H9 (cell line): ENCODE measurements at regions not wholly inside any gene's neighbourhood (a gene's known extent, or its start where the extent isn't known, plus 50 kb on each side); places are given as distances from the start of the nearest gene placed in this dataset.

Experiments used
- DNase-seq: peaks from one replicate; pipeline ENCODE4 v3.0.0-alpha.2; 2017
- H2AFZ ChIP-seq: one replicate; pipeline ENCODE4 v1.6.1; 2013; ENCODE audit warnings: mild to moderate bottlenecking, low read length, control low read depth, moderate library complexity
- H2AK5ac ChIP-seq: 2 replicates; pipeline ENCODE4 v1.6.1; 2013; ENCODE audit warnings: low read length, control low read depth, mixed read lengths; ENCODE audit not compliant: insufficient read length
- H2BK120ac ChIP-seq: one replicate; pipeline ENCODE4 v1.6.1; 2013; ENCODE audit warnings: low read depth, mild to moderate bottlenecking, low read length, control low read depth, inconsistent platforms; ENCODE audit not compliant: poor library complexity, severe bottlenecking
- H2BK12ac ChIP-seq: 2 replicates; pipeline ENCODE4 v1.6.1; 2013; ENCODE audit warnings: low read length, control low read depth, mixed read lengths, low read depth; ENCODE audit not compliant: insufficient read length
- H2BK15ac ChIP-seq: 2 replicates; pipeline ENCODE4 v1.6.1; 2013; ENCODE audit warnings: low read depth, low read length, control low read depth
- H2BK20ac ChIP-seq: one replicate; pipeline ENCODE4 v1.6.1; 2013; ENCODE audit warnings: low read depth, mild to moderate bottlenecking, low read length, control low read depth, inconsistent platforms; ENCODE audit not compliant: poor library complexity, severe bottlenecking
- H2BK5ac ChIP-seq: 2 replicates; pipeline ENCODE4 v1.6.1; 2013; ENCODE audit warnings: low read length, control low read depth, mixed read lengths; ENCODE audit not compliant: insufficient read length
- H3K14ac ChIP-seq: 2 replicates; pipeline ENCODE4 v1.6.1; 2013; ENCODE audit warnings: low read length, control low read depth; ENCODE audit not compliant: insufficient read depth
- H3K18ac ChIP-seq: 2 replicates; pipeline ENCODE4 v1.6.1; 2013; ENCODE audit warnings: low read depth, mild to moderate bottlenecking, mixed read lengths, low read length, control low read depth; ENCODE audit not compliant: insufficient read length
- H3K23ac ChIP-seq: 2 replicates; pipeline ENCODE4 v1.6.1; 2013; ENCODE audit warnings: low read length, control low read depth, mixed read lengths, low read depth; ENCODE audit not compliant: insufficient read length
- H3K23me2 ChIP-seq: 2 replicates; pipeline ENCODE4 v1.6.1; 2013; ENCODE audit warnings: low read depth, mild to moderate bottlenecking, mixed read lengths, low read length, control low read depth; ENCODE audit not compliant: insufficient read length, poor library complexity, severe bottlenecking
- H3K27ac ChIP-seq: 2 replicates; pipeline ENCODE4 v1.5.1; 2013; ENCODE audit warnings: low read length, control low read depth, mixed read lengths, low read depth; ENCODE audit not compliant: insufficient read length
- H3K27me3 ChIP-seq: 2 replicates; pipeline ENCODE4 v1.6.1; 2013; ENCODE audit warnings: low read length, control low read depth, inconsistent platforms; ENCODE audit not compliant: insufficient read depth
- H3K4ac ChIP-seq: 2 replicates; pipeline ENCODE4 v1.6.1; 2013; ENCODE audit warnings: low read depth, mild to moderate bottlenecking, control low read depth, inconsistent platforms, low read length, moderate library complexity
- H3K4me1 ChIP-seq: 2 replicates; pipeline ENCODE4 v1.6.1; 2013; ENCODE audit warnings: low read length, control low read depth, inconsistent platforms; ENCODE audit not compliant: insufficient read depth
- H3K4me2 ChIP-seq: 2 replicates; pipeline ENCODE4 v1.6.1; 2013; ENCODE audit warnings: low read length, control low read depth, mixed read lengths; ENCODE audit not compliant: insufficient read length, insufficient read depth
- H3K56ac ChIP-seq: 2 replicates; pipeline ENCODE4 v1.6.1; 2013; ENCODE audit warnings: low read depth, mild to moderate bottlenecking, mixed read lengths, low read length, control low read depth; ENCODE audit not compliant: insufficient read length
- H3K79me1 ChIP-seq: 2 replicates; pipeline ENCODE4 v1.6.1; 2013; ENCODE audit warnings: low read depth, mild to moderate bottlenecking, moderate library complexity, low read length, control low read depth, inconsistent platforms; ENCODE audit not compliant: insufficient read depth, poor library complexity, severe bottlenecking
- H3K79me2 ChIP-seq: 2 replicates; pipeline ENCODE4 v1.6.1; 2013; ENCODE audit warnings: low read length, control low read depth, inconsistent platforms; ENCODE audit not compliant: insufficient read depth
- H3K9ac ChIP-seq: 2 replicates; pipeline ENCODE4 v1.6.1; 2013; ENCODE audit warnings: low read length, control low read depth, mixed read lengths; ENCODE audit not compliant: insufficient read length; ENCODE audit errors: extremely low read depth
- H3K9me3 ChIP-seq: one replicate; pipeline ENCODE4 v1.6.1; 2013; ENCODE audit warnings: low read depth, low read length, inconsistent platforms; ENCODE audit not compliant: control insufficient read depth
- H3T11ph ChIP-seq: one replicate; pipeline ENCODE4 v1.6.1; 2013; ENCODE audit warnings: mild to moderate bottlenecking, low read length, control low read depth, inconsistent platforms
- H4K20me1 ChIP-seq: one replicate; pipeline ENCODE4 v1.6.1; 2013; ENCODE audit not compliant: control insufficient read depth, insufficient read length, insufficient read depth
- H4K5ac ChIP-seq: 2 replicates; pipeline ENCODE4 v1.6.1; 2013; ENCODE audit warnings: low read depth, mild to moderate bottlenecking, mixed read lengths, low read length, control low read depth; ENCODE audit not compliant: insufficient read length
- H4K8ac ChIP-seq: replicated peaks from 2 replicates; pipeline ENCODE4 v1.6.1; 2013; ENCODE audit warnings: low read length, control low read depth, mixed read lengths, low read depth; ENCODE audit not compliant: insufficient read length
- H4K91ac ChIP-seq: 2 replicates; pipeline ENCODE4 v1.6.1; 2013; ENCODE audit warnings: low read depth, mild to moderate bottlenecking, moderate library complexity, mixed read lengths, low read length, control low read depth; ENCODE audit not compliant: insufficient read length
- H3K27ac Mint-ChIP-seq, 3 experiments: 2 replicates in 2 of 3; 3 replicates in 1 of 3; pipeline ENCODE4 v1.8.0; 2020 to 2021; ENCODE audit warnings: mixed read lengths in 3 of 3, mild to moderate bottlenecking in 1 of 3, moderate library complexity in 1 of 3
- H3K27me3 Mint-ChIP-seq: 2 replicates; pipeline ENCODE4 v1.8.0; 2021; ENCODE audit warnings: low read depth, mild to moderate bottlenecking, moderate library complexity, mixed read lengths
- H3K36me3 Mint-ChIP-seq, 3 experiments: 2 replicates in 2 of 3; 3 replicates in 1 of 3; pipeline ENCODE4 v1.8.0; 2020 to 2021; ENCODE audit warnings: low read depth in 3 of 3, mixed read lengths in 3 of 3; ENCODE audit not compliant: insufficient read depth in 1 of 3
- H3K4me1 Mint-ChIP-seq, 2 experiments: 2 replicates each; pipeline ENCODE4 v1.8.0; 2020; ENCODE audit warnings: mixed read lengths in 2 of 2
- H3K4me3 Mint-ChIP-seq, 2 experiments: 2 replicates in 1 of 2; 3 replicates in 1 of 2; pipeline ENCODE4 v1.8.0; 2020 to 2021; ENCODE audit warnings: mild to moderate bottlenecking in 2 of 2, mixed read lengths in 2 of 2, moderate library complexity in 1 of 2
- H3K9me3 Mint-ChIP-seq, 2 experiments: 2 replicates in 1 of 2; 3 replicates in 1 of 2; pipeline ENCODE4 v1.8.0; 2020; ENCODE audit warnings: mild to moderate bottlenecking in 2 of 2, mixed read lengths in 2 of 2, moderate library complexity in 1 of 2
- WGBS: extraction: QIAGEN DNeasy Blood & Tissue Kit; methylation state at CpG from one replicate; pipeline ENCODE4 v1.1.7; 2013; ENCODE audit warnings: missing lambda C conversion rate, low lambda C conversion rate, mixed read lengths; ENCODE audit not compliant: insufficient read length; ENCODE audit errors: extremely low coverage; 5-methylcytosine and 5-hydroxymethylcytosine counted together
- TF ChIP-seq, protein P1 (sequence below): fragments of 200-600 bp; sonication (generic); conservative IDR thresholded peaks from 3 replicates; pipeline ENCODE4 v1.8.0; 2021; ENCODE audit warnings: antibody characterized with exemption, mild to moderate bottlenecking

DNA sequence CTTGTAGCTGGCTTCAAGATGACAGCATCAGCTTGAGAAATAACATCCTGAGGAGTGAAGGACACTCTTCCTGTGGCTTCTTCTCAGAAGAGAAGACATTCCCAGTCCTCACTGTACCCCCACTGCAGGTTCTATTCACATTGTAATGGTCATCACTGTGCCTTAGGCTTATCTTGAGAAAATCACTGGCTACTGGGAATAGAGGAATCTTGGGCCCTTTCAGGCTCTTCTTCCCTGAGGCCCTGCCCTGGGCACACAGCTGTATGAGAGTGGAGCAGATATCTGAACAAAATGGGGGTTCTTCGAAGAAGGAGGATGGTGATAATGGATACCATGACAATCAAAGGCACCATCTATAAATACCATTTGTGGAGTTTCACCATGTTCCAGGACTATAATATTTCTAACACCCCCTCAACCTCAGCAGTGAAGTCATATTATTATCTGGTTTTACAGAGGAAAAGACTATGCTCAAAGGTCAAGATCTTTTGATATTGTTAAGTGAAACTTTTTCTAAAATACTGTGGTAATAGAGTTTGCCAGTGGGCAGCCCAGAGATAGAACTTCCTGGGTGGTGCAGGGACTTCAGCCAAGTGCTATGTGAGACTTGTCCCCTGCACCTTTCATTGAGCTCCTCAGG lies 143.1 kb upstream of the KCNE2 start:
- Histone ChIP-seq H3K18ac (no peak overlapping the region), H3K4ac (no peak overlapping the region), H3T11ph (no peak overlapping the region), H4K91ac (no peak overlapping the region), H2BK15ac (no peak overlapping the region), H2BK20ac (no peak overlapping the region), H4K5ac (no peak overlapping the region), H3K9me3 (no peaks in the 10 kb centered on the region), H3K4me2 (no peak overlapping the region), H3K79me1 (no peaks in the 10 kb centered on the region), H2AFZ (no peak overlapping the region), H3K4me1 (no peaks in the 10 kb centered on the region), H4K20me1 (no peaks in the 10 kb centered on the region), H4K8ac (no peak overlapping the region), H3K23me2 (no peaks in the 10 kb centered on the region), H2BK120ac (no peak overlapping the region), H3K27me3 (no peaks in the 10 kb centered on the region), H3K9ac (no peak overlapping the region), H2BK12ac (no peak overlapping the region), H3K79me2 (no peaks in the 10 kb centered on the region), H3K27ac (no peak overlapping the region), H2BK5ac (no peak overlapping the region), H3K23ac (no peak overlapping the region), H3K56ac (no peak overlapping the region), H2AK5ac (no peak overlapping the region), H3K14ac (no peak overlapping the region)
- H3K9me3 Mint-ChIP-seq: no peaks in the 10 kb centered on the region; a peak in 1 of 5 replicates
- no peak for DNase-seq
- H3K4me1 Mint-ChIP-seq: peaks cover 12 to 13% of the 10 kb centered on the region in 2 experiments
- TF ChIP-seq, protein P1, sequence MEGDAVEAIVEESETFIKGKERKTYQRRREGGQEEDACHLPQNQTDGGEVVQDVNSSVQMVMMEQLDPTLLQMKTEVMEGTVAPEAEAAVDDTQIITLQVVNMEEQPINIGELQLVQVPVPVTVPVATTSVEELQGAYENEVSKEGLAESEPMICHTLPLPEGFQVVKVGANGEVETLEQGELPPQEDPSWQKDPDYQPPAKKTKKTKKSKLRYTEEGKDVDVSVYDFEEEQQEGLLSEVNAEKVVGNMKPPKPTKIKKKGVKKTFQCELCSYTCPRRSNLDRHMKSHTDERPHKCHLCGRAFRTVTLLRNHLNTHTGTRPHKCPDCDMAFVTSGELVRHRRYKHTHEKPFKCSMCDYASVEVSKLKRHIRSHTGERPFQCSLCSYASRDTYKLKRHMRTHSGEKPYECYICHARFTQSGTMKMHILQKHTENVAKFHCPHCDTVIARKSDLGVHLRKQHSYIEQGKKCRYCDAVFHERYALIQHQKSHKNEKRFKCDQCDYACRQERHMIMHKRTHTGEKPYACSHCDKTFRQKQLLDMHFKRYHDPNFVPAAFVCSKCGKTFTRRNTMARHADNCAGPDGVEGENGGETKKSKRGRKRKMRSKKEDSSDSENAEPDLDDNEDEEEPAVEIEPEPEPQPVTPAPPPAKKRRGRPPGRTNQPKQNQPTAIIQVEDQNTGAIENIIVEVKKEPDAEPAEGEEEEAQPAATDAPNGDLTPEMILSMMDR: no peak
- no CpG with 5 or more reads among the region's 1 CpG for WGBS
- H3K36me3 Mint-ChIP-seq: peaks cover 0 to 2% (median 0%) of the 10 kb centered on the region in 3 experiments; a peak in 2 of 7 replicates
- H3K27me3 Mint-ChIP-seq: no peaks in the 10 kb centered on the region
- no peak overlapping the region for H3K4me3 Mint-ChIP-seq
- H3K27ac Mint-ChIP-seq: no peak overlapping the region
